ENCODE measurements at regions not wholly inside any gene's neighbourhood (a gene's known extent, or its start where the extent isn't known, plus 50 kb on each side); places are given as distances from the start of the nearest gene placed in this dataset.

DNA sequence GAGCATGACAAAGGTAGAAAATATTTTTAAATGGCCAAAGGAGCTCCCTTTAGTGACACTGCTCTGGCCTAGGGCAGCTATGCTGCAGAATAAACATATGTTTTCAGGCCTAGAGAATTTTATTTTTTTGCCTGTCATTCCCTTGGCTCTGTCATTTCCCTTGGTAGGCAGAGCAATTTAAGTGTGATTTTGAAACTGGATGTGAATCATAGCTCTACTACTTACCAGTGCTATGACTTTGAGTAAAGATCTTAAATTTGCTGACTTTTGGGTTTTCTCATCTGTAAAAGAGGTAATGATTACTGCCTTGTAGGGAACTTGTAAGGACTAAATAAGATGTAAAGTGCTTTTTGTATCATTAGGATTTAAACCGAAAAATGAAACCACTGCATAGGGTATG, 189.0 kb upstream of the ZRANB2 start:
- TF ChIP-seq, protein P1, sequence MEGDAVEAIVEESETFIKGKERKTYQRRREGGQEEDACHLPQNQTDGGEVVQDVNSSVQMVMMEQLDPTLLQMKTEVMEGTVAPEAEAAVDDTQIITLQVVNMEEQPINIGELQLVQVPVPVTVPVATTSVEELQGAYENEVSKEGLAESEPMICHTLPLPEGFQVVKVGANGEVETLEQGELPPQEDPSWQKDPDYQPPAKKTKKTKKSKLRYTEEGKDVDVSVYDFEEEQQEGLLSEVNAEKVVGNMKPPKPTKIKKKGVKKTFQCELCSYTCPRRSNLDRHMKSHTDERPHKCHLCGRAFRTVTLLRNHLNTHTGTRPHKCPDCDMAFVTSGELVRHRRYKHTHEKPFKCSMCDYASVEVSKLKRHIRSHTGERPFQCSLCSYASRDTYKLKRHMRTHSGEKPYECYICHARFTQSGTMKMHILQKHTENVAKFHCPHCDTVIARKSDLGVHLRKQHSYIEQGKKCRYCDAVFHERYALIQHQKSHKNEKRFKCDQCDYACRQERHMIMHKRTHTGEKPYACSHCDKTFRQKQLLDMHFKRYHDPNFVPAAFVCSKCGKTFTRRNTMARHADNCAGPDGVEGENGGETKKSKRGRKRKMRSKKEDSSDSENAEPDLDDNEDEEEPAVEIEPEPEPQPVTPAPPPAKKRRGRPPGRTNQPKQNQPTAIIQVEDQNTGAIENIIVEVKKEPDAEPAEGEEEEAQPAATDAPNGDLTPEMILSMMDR (IDR thresholded peaks at IDR 0.05; ENCODE audit: insufficient read depth, low read length) = no peak
- H3K4me3 ChIP-seq (ENCODE audit: low read depth, low read length) = no peak overlapping the region
- DNase-seq (ENCODE audit: low read depth) = no peak

DNA sequence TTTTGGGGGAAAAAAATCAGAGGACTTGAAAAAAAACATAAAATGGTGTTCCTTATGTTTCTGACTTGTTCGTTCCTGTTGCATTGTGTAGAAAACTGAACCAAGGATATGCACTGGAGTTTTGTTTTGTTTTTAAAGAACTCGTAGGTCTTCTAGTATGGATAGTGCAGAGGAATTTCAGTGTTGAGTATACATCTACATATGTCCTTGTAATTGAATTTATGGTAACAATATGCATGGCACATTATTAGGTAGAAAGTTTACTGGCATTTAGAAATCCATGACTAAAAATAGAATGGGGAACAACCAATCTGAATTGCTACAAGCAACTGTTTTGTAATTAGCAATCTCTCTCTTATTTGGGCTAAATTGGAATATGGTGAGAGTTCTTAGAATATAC, 188.3 kb upstream of the ZRANB2 start:
- TF ChIP-seq, protein P1 (IDR thresholded peaks at IDR 0.05; ENCODE audit: insufficient read depth, low read length) = no peak
- no peak for DNase-seq (ENCODE audit: low read depth)
- H3K4me3 ChIP-seq (ENCODE audit: low read depth, low read length) = no peak overlapping the region

DNA sequence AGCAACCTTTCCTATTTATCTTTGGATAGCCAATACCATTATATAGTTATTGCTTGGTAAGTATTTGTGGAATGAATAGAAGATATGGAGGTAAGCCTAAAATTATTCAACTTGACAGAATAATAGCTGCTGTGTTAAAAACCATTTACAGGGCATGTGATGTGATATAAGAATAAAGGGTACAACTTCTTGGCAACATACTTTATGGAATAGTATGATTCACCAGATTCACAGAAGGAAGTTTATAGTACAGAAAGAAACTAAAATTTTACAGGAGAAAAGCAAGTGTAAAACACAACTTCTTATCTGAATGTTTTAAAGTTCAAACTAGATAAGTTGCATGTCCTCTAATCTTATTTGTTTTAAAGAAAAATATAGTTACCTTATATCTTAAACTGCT, 186.4 kb upstream of the ZRANB2 start:
- DNase-seq (ENCODE audit: low read depth) = no peak
- TF ChIP-seq, protein P1 (IDR thresholded peaks at IDR 0.05; ENCODE audit: insufficient read depth, low read length) = no peak

DNA sequence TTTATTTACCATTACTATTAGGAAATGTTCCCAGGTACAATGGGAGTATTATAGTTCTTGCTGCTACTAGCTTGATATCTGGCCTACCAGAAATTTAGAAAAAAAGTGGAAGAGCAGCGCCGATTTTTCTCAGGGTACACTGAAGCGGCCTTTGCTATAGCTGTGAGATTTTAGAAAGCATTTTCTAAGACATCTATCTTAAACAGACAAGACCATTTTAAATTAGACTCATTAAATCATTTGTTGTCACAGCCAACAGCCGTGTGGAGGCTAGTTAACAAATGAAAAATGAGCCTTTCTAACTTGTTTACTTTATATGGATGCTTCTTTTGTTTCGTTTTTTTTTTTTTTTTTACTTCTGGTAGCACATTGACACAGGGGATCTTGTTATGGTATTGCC, 183.2 kb upstream of the ZRANB2 start:
- no peak overlapping the region for H3K4me3 ChIP-seq (ENCODE audit: low read depth, low read length)
- TF ChIP-seq, protein P1 (IDR thresholded peaks at IDR 0.05; ENCODE audit: insufficient read depth, low read length) = no peak
- no peak for DNase-seq (ENCODE audit: low read depth)

More for the DNA sequence above, 186.4 kb upstream of the ZRANB2 start:
- no peak overlapping the region for H3K4me3 ChIP-seq (ENCODE audit: low read depth, low read length)

DNA sequence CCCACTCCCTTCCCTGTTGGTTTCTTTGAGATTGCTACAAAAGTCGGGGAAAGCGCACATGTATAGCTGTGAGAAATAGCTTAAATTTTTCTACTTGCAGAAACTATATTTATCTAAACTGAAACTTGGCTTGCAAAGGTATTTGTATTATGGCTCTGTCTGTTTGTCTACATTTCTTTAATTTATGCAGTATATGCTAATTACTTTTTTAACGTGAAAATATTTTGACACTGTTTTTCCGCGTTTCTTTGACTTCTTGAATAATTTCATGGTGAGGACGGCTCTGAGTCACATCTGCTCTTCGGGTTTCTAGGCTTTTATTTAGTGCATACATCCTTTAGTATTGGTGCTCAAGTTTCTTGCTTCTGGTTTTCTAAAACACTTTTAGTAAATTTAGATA, 182.1 kb upstream of the ZRANB2 start:
- no peak for DNase-seq (ENCODE audit: low read depth)
- H3K4me3 ChIP-seq (ENCODE audit: low read depth, low read length) = no peak overlapping the region
- TF ChIP-seq, protein P1 (IDR thresholded peaks at IDR 0.05; ENCODE audit: insufficient read depth, low read length) = no peak

DNA sequence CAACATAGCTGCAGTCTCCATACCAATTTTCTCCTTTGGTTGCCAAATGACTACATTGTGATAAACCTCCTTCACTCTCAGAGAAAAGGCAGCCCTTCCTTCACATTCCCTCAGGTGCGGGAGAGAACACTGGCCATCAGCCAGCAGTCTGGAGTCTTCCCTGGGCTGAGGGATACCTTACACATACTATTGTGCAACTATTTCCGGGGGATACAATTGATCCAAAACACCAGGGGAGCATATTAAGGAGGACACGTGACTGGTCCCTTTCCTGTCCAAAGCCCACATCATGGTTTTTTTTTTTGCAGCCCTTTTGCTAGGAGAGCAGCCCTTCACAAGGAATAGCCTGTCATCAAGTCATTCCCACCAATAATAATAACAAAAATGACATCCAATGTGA, 172.1 kb upstream of the ZRANB2 start:
- DNase-seq (ENCODE audit: low read depth) = no peak
- no peak overlapping the region for H3K4me3 ChIP-seq (ENCODE audit: low read depth, low read length)
- TF ChIP-seq, protein P1 (IDR thresholded peaks at IDR 0.05; ENCODE audit: insufficient read depth, low read length) = no peak

DNA sequence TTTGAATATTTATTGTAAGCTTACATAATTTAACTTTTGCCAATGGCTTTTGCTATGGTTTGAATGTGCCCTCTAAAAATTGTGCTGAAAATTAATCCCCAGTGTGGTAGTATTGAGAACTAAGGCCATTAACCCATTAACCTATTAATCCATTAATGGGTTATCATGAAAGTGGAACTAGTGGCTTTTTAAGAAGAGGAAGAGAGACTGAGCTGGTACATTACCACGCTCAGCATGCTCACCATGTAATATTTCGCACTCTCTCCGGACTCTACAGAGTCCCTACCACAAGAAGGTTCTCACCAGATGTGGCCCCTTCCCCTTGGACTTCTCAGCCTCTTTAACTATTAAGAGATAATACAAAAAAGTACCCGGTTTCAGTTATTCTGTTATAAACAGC, 164.4 kb upstream of the ZRANB2 start:
- no peak overlapping the region for H3K4me3 ChIP-seq (ENCODE audit: low read depth, low read length)
- DNase-seq (ENCODE audit: low read depth) = no peak
- TF ChIP-seq, protein P1 (IDR thresholded peaks at IDR 0.05; ENCODE audit: insufficient read depth, low read length) = no peak

Measured in fibroblast of the aortic adventitia (primary cell).